Calu3 (cell line): ENCODE measurements at regions not wholly inside any gene's neighbourhood (a gene's known extent, or its start where the extent isn't known, plus 50 kb on each side); places are given as distances from the start of the nearest gene placed in this dataset.

Experiments used
- BruUV-seq: library from RNA; stranded (reverse); fragments of 400-500 nt; replicated peaks from 2 replicates; lab custom pipeline; 2021; lab: Mats Ljungman, UMichigan
- CTCF ChIA-PET: fragments of 300-600 bp; sonication (Branson Sonifier 250); formaldehyde crosslinking; loops from one replicate; lab custom pipeline; 2022; ENCODE audit warnings: antibody characterized with exemption; lab: Charles Lee
- DNase-seq: peaks from one replicate; pipeline ENCODE4 v3.0.0; 2022
- H3K27ac Mint-ChIP-seq: one replicate; pipeline ENCODE4 v1.8.0; 2022; ENCODE audit warnings: mixed read lengths; ENCODE audit not compliant: unreplicated experiment
- H3K27me3 Mint-ChIP-seq: one replicate; pipeline ENCODE4 v1.8.0; 2022; ENCODE audit warnings: mixed read lengths; ENCODE audit not compliant: unreplicated experiment
- H3K36me3 Mint-ChIP-seq: one replicate; pipeline ENCODE4 v1.8.0; 2022; ENCODE audit warnings: mild to moderate bottlenecking, moderate library complexity, mixed read lengths; ENCODE audit not compliant: insufficient read depth, unreplicated experiment
- H3K4me1 Mint-ChIP-seq: one replicate; pipeline ENCODE4 v1.8.0; 2022; ENCODE audit warnings: mild to moderate bottlenecking, low read depth, mixed read lengths; ENCODE audit not compliant: unreplicated experiment
- H3K4me3 Mint-ChIP-seq: one replicate; pipeline ENCODE4 v1.8.0; 2022; ENCODE audit warnings: mild to moderate bottlenecking, low read depth, moderate library complexity, mixed read lengths; ENCODE audit not compliant: unreplicated experiment
- H3K9me3 Mint-ChIP-seq: one replicate; pipeline ENCODE4 v1.8.0; 2022; ENCODE audit warnings: low read depth, mixed read lengths; ENCODE audit not compliant: unreplicated experiment
- intact Hi-C: fragments of 100-400 bp; cut with micrococcal nuclease; formaldehyde crosslinking; loops from one replicate; pipeline ENCODE4 v1.10.0; 2022; ENCODE audit not compliant: unreplicated experiment
- TF ChIP-seq, protein P1 (sequence below): fragments of 200-600 bp; IDR thresholded peaks from one replicate; pipeline ENCODE4 v1.8.0; 2022; ENCODE audit warnings: antibody characterized with exemption; ENCODE audit not compliant: unreplicated experiment

DNA sequence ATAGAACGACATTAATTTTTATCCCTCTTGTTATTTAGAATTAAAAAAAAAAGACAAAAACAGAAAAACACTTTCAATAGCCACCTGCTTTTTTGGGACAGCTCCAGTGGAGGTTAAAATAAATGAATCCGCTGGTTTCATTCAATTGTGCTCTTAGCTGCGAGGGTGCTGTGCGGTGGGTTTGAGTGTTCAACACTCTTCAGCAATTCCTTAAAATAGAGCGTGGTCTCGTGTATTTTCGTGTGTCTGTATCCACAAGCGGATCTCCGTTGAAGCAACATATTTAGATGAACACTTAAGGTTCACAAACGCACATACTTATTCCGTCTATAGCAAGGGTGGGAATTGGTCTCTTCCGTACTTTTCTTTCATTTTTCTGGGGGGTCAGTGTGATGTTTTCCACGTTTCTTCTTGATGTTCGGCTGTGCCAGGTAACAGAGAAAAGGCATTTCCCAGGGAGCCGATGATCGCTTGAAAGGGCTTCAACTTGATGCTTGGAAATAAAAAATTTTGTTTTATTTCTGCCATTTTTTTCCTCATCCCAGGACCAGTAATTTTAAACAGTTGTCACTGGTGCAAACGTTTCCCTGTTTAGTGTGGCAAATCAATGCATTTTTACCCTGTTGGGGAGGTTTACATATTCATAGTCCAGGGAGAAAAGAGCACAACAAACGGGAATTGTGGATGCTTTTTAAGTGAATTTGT lies 297.9 kb downstream of the IRF8 start:
- TF ChIP-seq, protein P1, sequence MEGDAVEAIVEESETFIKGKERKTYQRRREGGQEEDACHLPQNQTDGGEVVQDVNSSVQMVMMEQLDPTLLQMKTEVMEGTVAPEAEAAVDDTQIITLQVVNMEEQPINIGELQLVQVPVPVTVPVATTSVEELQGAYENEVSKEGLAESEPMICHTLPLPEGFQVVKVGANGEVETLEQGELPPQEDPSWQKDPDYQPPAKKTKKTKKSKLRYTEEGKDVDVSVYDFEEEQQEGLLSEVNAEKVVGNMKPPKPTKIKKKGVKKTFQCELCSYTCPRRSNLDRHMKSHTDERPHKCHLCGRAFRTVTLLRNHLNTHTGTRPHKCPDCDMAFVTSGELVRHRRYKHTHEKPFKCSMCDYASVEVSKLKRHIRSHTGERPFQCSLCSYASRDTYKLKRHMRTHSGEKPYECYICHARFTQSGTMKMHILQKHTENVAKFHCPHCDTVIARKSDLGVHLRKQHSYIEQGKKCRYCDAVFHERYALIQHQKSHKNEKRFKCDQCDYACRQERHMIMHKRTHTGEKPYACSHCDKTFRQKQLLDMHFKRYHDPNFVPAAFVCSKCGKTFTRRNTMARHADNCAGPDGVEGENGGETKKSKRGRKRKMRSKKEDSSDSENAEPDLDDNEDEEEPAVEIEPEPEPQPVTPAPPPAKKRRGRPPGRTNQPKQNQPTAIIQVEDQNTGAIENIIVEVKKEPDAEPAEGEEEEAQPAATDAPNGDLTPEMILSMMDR = no peak
- Mint-ChIP-seq H3K27ac (no peak overlapping the region), H3K4me1 (no peaks in the 10 kb centered on the region), H3K27me3 (peaks cover 100% of the 10 kb centered on the region), H3K9me3 (no peaks in the 10 kb centered on the region), H3K4me3 (no peak overlapping the region), H3K36me3 (no peaks in the 10 kb centered on the region)
- no peak for DNase-seq
- BruUV-seq = no TSS peak
- CTCF ChIA-PET = no interaction called here
- intact Hi-C loops = no loop called here

- TF ChIP-seq, protein P1 = no peak
- no peaks in the 10 kb centered on the region for H3K4me1 Mint-ChIP-seq
- DNase-seq = no peak
- H3K36me3 Mint-ChIP-seq = no peaks in the 10 kb centered on the region
- no peaks in the 10 kb centered on the region for H3K9me3 Mint-ChIP-seq
- H3K27ac Mint-ChIP-seq = no peak overlapping the region
- no TSS peak for BruUV-seq
- intact Hi-C loops = no loop called here
- H3K4me3 Mint-ChIP-seq = no peak overlapping the region
- H3K27me3 Mint-ChIP-seq = peaks cover 100% of the 10 kb centered on the region
- CTCF ChIA-PET = no interaction called here
Observed at GRCh38 chr16:86198206-86199118, 299.5 kb downstream of the IRF8 start.

- CTCF ChIA-PET = no interaction called here
- TF ChIP-seq, protein P1 = no peak
- Mint-ChIP-seq H3K27me3 (peaks cover 100% of the 10 kb centered on the region), H3K4me3 (no peak overlapping the region), H3K27ac (no peak overlapping the region), H3K36me3 (no peaks in the 10 kb centered on the region), H3K9me3 (no peaks in the 10 kb centered on the region), H3K4me1 (no peaks in the 10 kb centered on the region)
- no TSS peak for BruUV-seq
- intact Hi-C loops = no loop called here
- no peak for DNase-seq
Observed at GRCh38 chr16:86199182-86199581, 300.2 kb downstream of the IRF8 start.

DNA sequence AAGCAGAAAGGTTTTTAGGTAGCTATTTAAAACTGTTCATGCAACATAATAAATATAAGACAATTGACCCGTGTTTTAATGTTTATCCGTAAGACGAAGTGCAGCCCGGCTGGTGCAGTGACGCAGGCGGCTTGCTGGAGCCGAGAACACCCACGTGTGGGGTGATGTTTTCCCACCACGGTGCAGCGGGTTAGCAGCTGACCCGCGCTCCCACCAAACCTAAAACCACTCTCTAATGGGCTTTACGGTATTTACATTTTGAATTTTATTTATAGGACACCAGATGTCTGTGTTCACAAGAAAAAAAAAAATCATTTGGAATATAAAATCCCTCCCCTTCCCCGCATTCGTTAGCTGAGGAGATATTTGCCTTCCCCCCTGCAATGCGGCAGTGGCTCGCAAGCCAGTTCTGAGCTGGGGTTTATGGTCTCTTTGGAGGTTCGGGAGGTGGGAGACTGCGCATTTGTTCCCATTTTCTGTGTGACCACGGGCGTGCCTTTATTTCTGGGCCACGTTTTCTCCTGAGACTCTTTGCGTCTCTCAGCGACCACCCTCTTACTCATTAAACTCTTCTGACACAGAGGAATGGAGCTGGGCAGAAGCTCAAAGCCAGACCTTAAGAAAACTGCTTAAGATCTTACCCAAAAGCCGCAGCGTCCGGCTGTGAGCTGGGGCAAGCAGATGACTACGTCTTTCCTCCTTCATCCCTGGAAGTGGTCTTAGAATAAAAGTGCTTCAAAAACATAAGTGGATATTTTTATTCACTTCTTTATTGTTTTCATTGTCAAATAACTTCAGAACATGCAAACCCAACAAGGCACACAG lies 301.1 kb downstream of the IRF8 start:
- TF ChIP-seq, protein P1 = no peak

More for the DNA sequence above, 301.1 kb downstream of the IRF8 start:
- CTCF ChIA-PET = no interaction called here
- H3K9me3 Mint-ChIP-seq = no peaks in the 10 kb centered on the region
- H3K4me1 Mint-ChIP-seq = no peaks in the 10 kb centered on the region
- H3K27ac Mint-ChIP-seq = no peak overlapping the region
- BruUV-seq = no TSS peak
- H3K4me3 Mint-ChIP-seq = no peak overlapping the region
- intact Hi-C loops = no loop called here
- no peak for DNase-seq
- peaks cover 95% of the 10 kb centered on the region for H3K27me3 Mint-ChIP-seq
- no peaks in the 10 kb centered on the region for H3K36me3 Mint-ChIP-seq
